Gastroesophageal sphincter (tissue), 4 donors: ENCODE measurements at regions not wholly inside any gene's neighbourhood (a gene's known extent, or its start where the extent isn't known, plus 50 kb on each side); places are given as distances from the start of the nearest gene placed in this dataset.

Experiments
- ATAC-seq: fragments of 150-250 bp; one replicate; pipeline ENCODE4 v1.9.1; 2016; ENCODE audit warnings: mild to moderate bottlenecking, moderate library complexity
- H3K27ac ChIP-seq, 4 donors: fragments of 200-600 bp; sonication (generic) in 3 of 4; 1 replicate in 3 of 4; 2 replicates in 1 of 4; pipeline ENCODE4 v1.5.1; 2016 to 2019
- H3K27me3 ChIP-seq: fragments of 200-600 bp; sonication (generic); one replicate; pipeline ENCODE4 v1.5.1; 2019
- H3K36me3 ChIP-seq, 2 donors: fragments of 200-600 bp; sonication (generic); one replicate each; pipeline ENCODE4 v1.5.1; 2019; ENCODE audit warnings: control low read depth in 1 of 2
- H3K4me1 ChIP-seq, 3 donors: fragments of 200-600 bp; sonication (generic); 1 replicate in 2 of 3; 2 replicates in 1 of 3; pipeline ENCODE4 v1.5.1; 2016 to 2019; ENCODE audit warnings: control low read depth in 2 of 3
- H3K4me3 ChIP-seq, 2 donors: fragments of 200-600 bp; sonication (generic); one replicate each; pipeline ENCODE4 v1.5.1; 2019; ENCODE audit warnings: mild to moderate bottlenecking in 1 of 2, moderate library complexity in 1 of 2
- H3K9me3 ChIP-seq, 3 donors: fragments of 200-600 bp; sonication (generic); one replicate each; pipeline ENCODE4 v1.5.1; 2017 to 2019; ENCODE audit warnings: control low read depth in 2 of 3
- EP300 ChIP-seq: sonication (generic); formaldehyde crosslinking; IDR thresholded peaks from one replicate; pipeline ENCODE4 v1.6.1; 2017; ENCODE audit warnings: antibody characterized with exemption, mild to moderate bottlenecking
- POLR2A ChIP-seq, 2 donors: fragments of 450-650 bp; IDR thresholded peaks; one replicate each; pipeline ENCODE4 v1.6.1; 2017; ENCODE audit warnings: antibody characterized with exemption in 2 of 2, mild to moderate bottlenecking in 2 of 2, moderate library complexity in 1 of 2
- POLR2AphosphoS5 ChIP-seq: sonication (generic); formaldehyde crosslinking; IDR thresholded peaks from one replicate; pipeline ENCODE4 v1.6.1; 2017; ENCODE audit warnings: antibody characterized with exemption
- WGBS, 2 donors: methylation state at CpG; one replicate each; pipeline ENCODE4 v1.1.5; 2018; ENCODE audit warnings: low coverage in 1 of 2; 5-methylcytosine and 5-hydroxymethylcytosine counted together
- TF ChIP-seq, protein P1 (sequence below), 4 experiments: fragments of 200-600 bp in 2 of 4; fragments of 450-650 bp in 2 of 4; sonication (generic) in 1 of 4; IDR thresholded peaks; one replicate each; pipeline ENCODE4 v1.5.1; 2017 to 2019; ENCODE audit warnings: antibody characterized with exemption in 4 of 4, mild to moderate bottlenecking in 2 of 4, moderate library complexity in 2 of 4

DNA sequence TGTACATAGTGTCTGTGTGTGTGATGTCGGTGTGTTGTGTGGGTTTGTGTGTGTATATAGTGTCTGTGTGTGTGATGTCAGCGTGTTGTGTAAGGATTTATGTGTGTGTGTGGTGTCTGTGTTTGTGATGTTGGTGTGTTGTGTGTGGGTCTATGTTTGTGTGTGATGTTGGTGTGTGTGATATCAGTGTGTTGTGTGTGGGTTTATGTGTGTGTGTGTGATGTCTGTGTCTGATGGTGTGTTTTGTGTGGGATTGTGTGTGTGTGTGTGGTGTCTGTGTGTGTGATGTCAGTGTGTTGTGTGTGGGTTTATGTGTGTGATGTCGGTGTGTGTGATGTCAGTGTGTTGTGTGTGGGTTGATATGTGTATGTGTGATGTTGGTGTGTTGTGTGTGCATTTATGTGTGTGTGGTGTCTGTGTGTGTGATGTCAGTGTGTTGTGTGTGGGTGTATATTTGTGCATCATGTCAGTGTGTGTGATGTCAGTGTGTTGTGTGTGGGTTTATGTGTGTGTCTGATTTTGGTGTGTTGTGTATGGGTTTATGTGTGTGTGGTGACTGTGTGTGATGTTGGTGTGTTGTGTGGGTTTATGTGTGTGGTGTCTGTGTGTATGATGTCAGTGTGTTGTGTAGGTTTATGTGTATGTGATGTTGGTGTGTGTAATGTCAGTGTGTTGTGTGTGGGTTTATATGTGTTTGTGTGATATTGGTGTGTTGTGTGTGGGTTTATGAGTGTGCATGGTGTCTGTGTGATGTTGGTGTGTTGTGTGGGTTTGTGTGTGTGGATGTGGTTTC lies 102.4 kb upstream of the CD93 start:
- TF ChIP-seq, protein P1, sequence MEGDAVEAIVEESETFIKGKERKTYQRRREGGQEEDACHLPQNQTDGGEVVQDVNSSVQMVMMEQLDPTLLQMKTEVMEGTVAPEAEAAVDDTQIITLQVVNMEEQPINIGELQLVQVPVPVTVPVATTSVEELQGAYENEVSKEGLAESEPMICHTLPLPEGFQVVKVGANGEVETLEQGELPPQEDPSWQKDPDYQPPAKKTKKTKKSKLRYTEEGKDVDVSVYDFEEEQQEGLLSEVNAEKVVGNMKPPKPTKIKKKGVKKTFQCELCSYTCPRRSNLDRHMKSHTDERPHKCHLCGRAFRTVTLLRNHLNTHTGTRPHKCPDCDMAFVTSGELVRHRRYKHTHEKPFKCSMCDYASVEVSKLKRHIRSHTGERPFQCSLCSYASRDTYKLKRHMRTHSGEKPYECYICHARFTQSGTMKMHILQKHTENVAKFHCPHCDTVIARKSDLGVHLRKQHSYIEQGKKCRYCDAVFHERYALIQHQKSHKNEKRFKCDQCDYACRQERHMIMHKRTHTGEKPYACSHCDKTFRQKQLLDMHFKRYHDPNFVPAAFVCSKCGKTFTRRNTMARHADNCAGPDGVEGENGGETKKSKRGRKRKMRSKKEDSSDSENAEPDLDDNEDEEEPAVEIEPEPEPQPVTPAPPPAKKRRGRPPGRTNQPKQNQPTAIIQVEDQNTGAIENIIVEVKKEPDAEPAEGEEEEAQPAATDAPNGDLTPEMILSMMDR (IDR thresholded peaks at IDR 0.05): no peak
- TF ChIP-seq EP300 (no peak), POLR2A (IDR thresholded peaks at IDR 0.05) (no peak), POLR2AphosphoS5 (no peak)
- Histone ChIP-seq H3K27me3 (no peaks in the 10 kb centered on the region), H3K36me3 (no peaks in the 10 kb centered on the region), H3K4me1 (no peaks in the 10 kb centered on the region), H3K4me3 (no peak overlapping the region), H3K27ac (no peak overlapping the region), H3K9me3 (peaks cover 0 to 7% (median 0%) of the 10 kb centered on the region in 3 donors)
- WGBS, 2 donors: 76 to 88% methylated on average over 1 to 3 of the region's 3 CpGs
- no peak for ATAC-seq

DNA sequence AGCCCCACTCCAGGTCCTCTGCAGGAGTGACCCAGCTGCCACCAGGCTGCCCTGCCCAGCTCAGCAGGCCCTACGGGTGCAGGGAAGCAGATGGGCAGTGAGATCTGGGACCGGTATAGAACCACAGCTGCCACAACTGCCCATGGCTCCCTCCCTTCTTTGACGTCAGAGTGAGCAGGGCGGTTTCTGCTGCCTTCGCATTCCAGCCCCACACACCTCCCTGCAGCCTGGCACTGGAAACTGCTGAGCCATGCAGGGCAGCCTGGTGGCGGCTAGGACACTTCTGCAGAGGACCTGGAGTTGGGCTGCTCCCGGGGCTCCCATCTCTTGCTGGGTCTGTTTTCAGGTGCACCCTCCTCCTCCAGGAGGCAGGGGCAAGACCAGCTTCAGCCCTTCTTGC lies 101.6 kb upstream of the CD93 start:
- H3K27ac ChIP-seq: no peak overlapping the region
- H3K4me1 ChIP-seq: no peaks in the 10 kb centered on the region
- H3K9me3 ChIP-seq: peaks cover 0 to 7% (median 0%) of the 10 kb centered on the region in 3 donors
- H3K36me3 ChIP-seq: no peaks in the 10 kb centered on the region
- H3K27me3 ChIP-seq: no peaks in the 10 kb centered on the region
- no peak overlapping the region for H3K4me3 ChIP-seq
- TF ChIP-seq POLR2AphosphoS5 (no peak), POLR2A (IDR thresholded peaks at IDR 0.05) (no peak), EP300 (no peak)
- TF ChIP-seq, protein P1 (IDR thresholded peaks at IDR 0.05): no peak
- ATAC-seq: peak; percentile 73
- 28% methylated on average over 4 of the region's 7 CpGs; no CpG with 5 or more reads in 1 of the 2 donors for WGBS, 2 donors

DNA sequence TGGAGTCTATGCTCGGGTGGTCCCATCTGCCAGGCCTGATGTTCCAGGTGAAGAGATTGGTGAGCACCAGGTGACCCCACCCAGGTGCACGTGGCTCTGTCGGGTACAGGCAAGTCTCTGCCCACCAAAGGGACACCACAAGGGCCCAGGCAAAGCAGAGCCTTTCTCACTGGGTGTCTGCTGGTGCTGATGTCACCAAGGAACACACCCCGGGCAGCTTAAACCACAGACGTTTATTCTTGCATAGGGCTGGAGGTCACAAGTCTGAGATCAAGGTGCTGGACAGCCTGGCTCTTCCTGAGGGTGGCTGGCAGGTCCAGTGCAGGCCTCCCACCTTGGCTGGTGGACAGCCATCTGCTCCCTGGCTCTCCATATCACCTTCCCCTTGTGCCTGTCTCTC lies 100.7 kb upstream of the CD93 start:
- H3K27me3 ChIP-seq: no peaks in the 10 kb centered on the region
- no peaks in the 10 kb centered on the region for H3K4me1 ChIP-seq
- no peak overlapping the region for H3K4me3 ChIP-seq
- no peak overlapping the region for H3K27ac ChIP-seq
- ATAC-seq: no peak
- H3K36me3 ChIP-seq: no peaks in the 10 kb centered on the region
- WGBS, 2 donors: 67 to 84% methylated on average over 2 to 4 of the region's 5 CpGs
- H3K9me3 ChIP-seq: peaks cover 0 to 7% (median 0%) of the 10 kb centered on the region in 3 donors
- no peak for TF ChIP-seq EP300

DNA sequence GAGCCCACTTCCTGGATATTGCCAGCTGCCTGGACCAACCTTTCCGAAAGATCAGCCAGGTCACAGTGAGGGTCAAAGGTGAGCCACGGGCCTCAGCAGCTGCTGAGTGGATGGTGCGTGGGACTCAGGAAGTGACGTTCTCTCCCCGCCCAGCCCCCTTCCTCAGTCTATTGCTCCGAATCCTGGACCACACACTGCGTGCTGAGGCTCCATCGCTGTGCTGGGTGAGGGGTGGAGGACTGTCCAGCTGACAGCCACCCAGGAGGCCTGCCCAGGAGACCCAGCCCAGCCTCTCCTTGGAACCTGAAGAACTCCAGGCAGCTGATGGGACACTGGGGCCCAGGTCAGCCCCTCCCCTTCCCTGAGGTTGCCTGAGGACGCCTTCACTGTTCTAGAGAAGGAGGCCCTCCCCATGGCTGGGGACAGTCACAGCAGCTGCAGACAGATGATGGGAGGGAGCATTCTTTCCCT lies 94.4 kb upstream of the CD93 start:
- no CpG with 5 or more reads among the region's 9 CpGs for WGBS, 2 donors
- Histone ChIP-seq H3K27me3 (no peaks in the 10 kb centered on the region), H3K36me3 (no peaks in the 10 kb centered on the region), H3K9me3 (peaks cover 0 to 17% (median 0%) of the 10 kb centered on the region in 3 donors), H3K27ac (peak overlapping the region in 3 of 4 donors; percentile 42 to 53 (median 43)), H3K4me3 (no peak overlapping the region), H3K4me1 (peaks cover 0 to 7% (median 0%) of the 10 kb centered on the region in 3 donors)
- ATAC-seq: peak; percentile 48
- no peak for TF ChIP-seq POLR2AphosphoS5
- TF ChIP-seq, protein P1 (IDR thresholded peaks at IDR 0.05): no peak

DNA sequence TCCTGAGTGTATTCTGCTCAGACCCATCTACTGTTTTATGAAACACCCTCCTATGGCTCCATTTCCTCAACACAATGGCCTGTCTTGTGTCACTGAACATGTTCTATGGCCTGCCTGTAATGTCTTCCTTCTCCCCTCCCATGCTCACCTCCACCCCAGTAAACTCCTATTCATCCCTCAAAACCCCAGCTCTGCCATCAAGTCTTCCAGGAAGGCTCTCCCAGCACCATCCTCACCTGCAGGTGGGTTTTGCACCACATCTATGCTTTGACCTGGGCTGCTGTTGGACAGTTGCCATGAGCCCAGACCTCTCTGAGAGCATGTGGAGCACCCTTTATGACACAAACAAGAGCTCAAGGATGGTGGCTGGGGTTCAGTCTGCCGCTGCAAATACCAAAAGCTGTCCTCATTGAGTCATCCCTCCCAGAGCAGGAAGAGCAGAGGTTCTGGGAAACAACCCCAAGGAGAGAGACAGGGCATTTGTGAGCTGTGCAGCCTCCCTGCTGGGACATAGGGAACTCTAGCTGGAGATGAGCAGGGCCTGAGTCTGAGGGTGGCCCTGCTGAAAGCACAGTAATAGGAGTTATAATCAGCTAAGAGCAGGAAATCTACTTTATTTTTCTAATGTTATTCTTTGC lies 93.8 kb upstream of the CD93 start:
- peaks cover 0 to 7% (median 0%) of the 10 kb centered on the region in 3 donors for H3K4me1 ChIP-seq
- H3K27me3 ChIP-seq: no peaks in the 10 kb centered on the region
- peak overlapping the region in 3 of 4 donors; percentile 42 to 53 (median 43) for H3K27ac ChIP-seq
- H3K36me3 ChIP-seq: no peaks in the 10 kb centered on the region
- no peak overlapping the region for H3K4me3 ChIP-seq
- TF ChIP-seq POLR2AphosphoS5 (no peak), POLR2A (IDR thresholded peaks at IDR 0.05) (no peak), EP300 (no peak)
- TF ChIP-seq, protein P1 (IDR thresholded peaks at IDR 0.05): no peak
- peak; percentile 22 for ATAC-seq
- no CpG with 5 or more reads among the region's 1 CpG for whole genome bisulfite sequencing, 2 donors
- H3K9me3 ChIP-seq: peaks cover 0 to 17% (median 0%) of the 10 kb centered on the region in 3 donors
